Panc1 (cell line): ENCODE measurements at regions not wholly inside any gene's neighbourhood (a gene's known extent, or its start where the extent isn't known, plus 50 kb on each side); places are given as distances from the start of the nearest gene placed in this dataset.

Source experiments
- POLR2AphosphoS5 ChIP-seq: IDR thresholded peaks from 2 replicates; pipeline ENCODE4 v1.6.1; 2012; ENCODE audit warnings: mild to moderate bottlenecking, low read depth, low read length, moderate library complexity
- SIN3A ChIP-seq: IDR thresholded peaks from 2 replicates; pipeline ENCODE4 v1.6.1; 2012; ENCODE audit warnings: low read depth, mild to moderate bottlenecking, low read length, moderate library complexity, borderline replicate concordance; ENCODE audit not compliant: insufficient read depth
- TF ChIP-seq, protein P1 (sequence below): fragments of 450-650 bp; IDR thresholded peaks from 2 replicates; pipeline ENCODE4 v1.5.1; 2017; ENCODE audit warnings: mild to moderate bottlenecking

DNA sequence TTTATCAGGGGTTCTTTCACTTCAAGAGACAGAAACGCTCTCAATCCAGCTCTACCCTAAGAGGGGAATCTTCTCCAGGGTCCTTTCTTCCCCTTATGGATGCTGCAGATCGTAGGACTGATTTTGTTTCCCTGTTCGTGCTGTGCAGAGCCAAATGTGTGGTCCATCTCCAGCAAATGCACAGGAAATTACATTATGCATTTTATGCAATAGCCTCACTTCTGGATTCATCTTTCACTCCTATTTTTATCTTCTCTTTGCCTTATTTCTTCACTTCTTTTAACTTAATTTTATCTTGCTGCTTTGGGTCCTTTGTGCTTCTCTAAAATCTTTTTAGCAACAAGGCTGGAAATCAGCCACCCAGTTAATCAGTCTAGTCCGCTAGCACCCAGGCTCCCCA lies 184.5 kb upstream of the INHBA start:
- TF ChIP-seq, protein P1, sequence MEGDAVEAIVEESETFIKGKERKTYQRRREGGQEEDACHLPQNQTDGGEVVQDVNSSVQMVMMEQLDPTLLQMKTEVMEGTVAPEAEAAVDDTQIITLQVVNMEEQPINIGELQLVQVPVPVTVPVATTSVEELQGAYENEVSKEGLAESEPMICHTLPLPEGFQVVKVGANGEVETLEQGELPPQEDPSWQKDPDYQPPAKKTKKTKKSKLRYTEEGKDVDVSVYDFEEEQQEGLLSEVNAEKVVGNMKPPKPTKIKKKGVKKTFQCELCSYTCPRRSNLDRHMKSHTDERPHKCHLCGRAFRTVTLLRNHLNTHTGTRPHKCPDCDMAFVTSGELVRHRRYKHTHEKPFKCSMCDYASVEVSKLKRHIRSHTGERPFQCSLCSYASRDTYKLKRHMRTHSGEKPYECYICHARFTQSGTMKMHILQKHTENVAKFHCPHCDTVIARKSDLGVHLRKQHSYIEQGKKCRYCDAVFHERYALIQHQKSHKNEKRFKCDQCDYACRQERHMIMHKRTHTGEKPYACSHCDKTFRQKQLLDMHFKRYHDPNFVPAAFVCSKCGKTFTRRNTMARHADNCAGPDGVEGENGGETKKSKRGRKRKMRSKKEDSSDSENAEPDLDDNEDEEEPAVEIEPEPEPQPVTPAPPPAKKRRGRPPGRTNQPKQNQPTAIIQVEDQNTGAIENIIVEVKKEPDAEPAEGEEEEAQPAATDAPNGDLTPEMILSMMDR = no peak
- no peak for TF ChIP-seq SIN3A
- no peak for TF ChIP-seq POLR2AphosphoS5
